ENCODE measurements at regions not wholly inside any gene's neighbourhood (a gene's known extent, or its start where the extent isn't known, plus 50 kb on each side); places are given as distances from the start of the nearest gene placed in this dataset.
A peak's percentile ranks its signal among the peaks of the same experiment; 100 is the strongest.

DNA sequence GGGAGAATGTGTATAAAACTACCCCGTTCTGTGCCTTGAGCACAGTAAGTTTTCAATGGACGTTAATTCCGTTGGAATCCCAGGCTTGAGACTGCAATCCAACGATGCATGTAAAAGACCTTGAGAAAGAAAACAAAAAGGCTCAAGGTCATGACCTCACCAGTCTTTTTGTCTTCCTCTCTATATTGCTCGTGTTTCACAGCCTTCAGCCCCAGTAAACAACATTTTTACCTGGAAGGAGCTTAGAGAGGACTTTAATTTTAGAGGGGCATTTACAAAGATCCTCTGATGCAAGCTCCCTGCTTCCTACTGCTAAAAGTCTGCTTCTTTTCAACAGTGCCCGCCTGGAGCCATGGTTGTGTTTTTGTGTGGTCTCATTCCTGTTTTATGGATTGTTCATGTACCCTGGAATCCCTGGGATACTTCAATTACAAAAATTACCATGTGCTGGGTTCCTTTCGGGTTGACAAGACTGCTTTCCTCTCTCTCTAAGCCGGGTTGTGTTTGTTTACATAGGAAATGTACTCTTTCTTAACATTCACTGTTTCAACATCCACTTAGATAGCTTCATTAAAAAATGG lies 320.1 kb upstream of the NFE2L3 start:
- DNase-seq (ENCODE audit: low read depth in 2 of 2), result no peak
- H3K4me3 ChIP-seq (replicated peaks in 1 of 2; ENCODE audit: low read depth in 2 of 2, low read length in 2 of 2), result no peak overlapping the region
- no peak for TF ChIP-seq CTCF (IDR thresholded peaks at IDR 0.05; ENCODE audit: low read depth, low read length)

GRCh38 chr7:25832456-25832855 lies 319.5 kb upstream of the NFE2L3 start:
- no peak for TF ChIP-seq CTCF (IDR thresholded peaks at IDR 0.05; ENCODE audit: low read depth, low read length)
- DNase-seq (ENCODE audit: low read depth in 2 of 2), result peak in 1 of 2 donors; percentile 61
- H3K4me3 ChIP-seq (replicated peaks in 1 of 2; ENCODE audit: low read depth in 2 of 2, low read length in 2 of 2), result no peak overlapping the region

DNA sequence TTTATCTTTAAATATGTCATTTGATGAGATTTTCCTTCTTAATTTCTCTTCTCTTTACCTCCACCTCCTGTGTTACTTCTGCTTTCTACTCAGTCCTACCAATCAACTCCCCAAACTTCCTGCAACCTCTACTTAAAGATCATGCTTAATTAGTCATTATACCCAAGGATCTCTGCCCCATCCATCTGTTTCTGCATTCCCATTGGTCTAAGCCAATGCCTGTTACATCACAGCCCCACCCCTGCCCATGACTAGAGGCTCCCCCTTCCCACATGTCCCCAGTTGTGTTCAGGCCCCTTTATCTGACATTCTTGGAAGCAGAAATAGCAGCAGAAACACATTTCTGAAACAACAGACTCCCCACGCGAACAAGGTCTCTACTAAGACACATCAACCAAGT lies 319.1 kb upstream of the NFE2L3 start:
- no peak overlapping the region for H3K4me3 ChIP-seq (replicated peaks in 1 of 2; ENCODE audit: low read depth in 2 of 2, low read length in 2 of 2)
- DNase-seq (ENCODE audit: low read depth in 2 of 2), result peak in 1 of 2 donors; percentile 64
- no peak for TF ChIP-seq CTCF (IDR thresholded peaks at IDR 0.05; ENCODE audit: low read depth, low read length)

DNA sequence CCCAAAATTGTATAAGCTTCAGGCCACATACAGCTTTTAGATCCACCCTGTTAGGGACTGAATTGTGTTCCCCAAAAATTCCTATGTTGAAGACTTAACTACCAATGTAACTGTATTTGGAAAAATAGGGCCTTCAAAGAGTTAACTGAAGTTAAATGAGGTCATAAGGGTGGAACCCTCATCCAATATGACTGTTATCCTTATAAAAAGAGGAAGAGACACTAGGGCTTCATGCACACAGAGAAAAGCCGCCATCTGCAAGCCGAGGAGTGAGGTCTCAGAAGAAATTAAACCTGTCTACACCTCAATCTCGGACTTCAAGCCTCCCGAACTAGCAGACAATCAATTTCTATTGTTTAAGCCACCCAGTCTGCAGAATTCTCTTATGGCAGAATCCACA lies 317.9 kb upstream of the NFE2L3 start:
- H3K4me3 ChIP-seq (replicated peaks in 1 of 2; ENCODE audit: low read depth in 2 of 2, low read length in 2 of 2), result no peak overlapping the region
- DNase-seq (ENCODE audit: low read depth in 2 of 2), result no peak
- TF ChIP-seq CTCF (IDR thresholded peaks at IDR 0.05; ENCODE audit: low read depth, low read length), result no peak

- TF ChIP-seq CTCF (IDR thresholded peaks at IDR 0.05; ENCODE audit: low read depth, low read length), result no peak
- no peak overlapping the region for H3K4me3 ChIP-seq (replicated peaks in 1 of 2; ENCODE audit: low read depth in 2 of 2, low read length in 2 of 2)
Observed at GRCh38 chr7:25835197-25835596, 316.8 kb upstream of the NFE2L3 start.

DNA sequence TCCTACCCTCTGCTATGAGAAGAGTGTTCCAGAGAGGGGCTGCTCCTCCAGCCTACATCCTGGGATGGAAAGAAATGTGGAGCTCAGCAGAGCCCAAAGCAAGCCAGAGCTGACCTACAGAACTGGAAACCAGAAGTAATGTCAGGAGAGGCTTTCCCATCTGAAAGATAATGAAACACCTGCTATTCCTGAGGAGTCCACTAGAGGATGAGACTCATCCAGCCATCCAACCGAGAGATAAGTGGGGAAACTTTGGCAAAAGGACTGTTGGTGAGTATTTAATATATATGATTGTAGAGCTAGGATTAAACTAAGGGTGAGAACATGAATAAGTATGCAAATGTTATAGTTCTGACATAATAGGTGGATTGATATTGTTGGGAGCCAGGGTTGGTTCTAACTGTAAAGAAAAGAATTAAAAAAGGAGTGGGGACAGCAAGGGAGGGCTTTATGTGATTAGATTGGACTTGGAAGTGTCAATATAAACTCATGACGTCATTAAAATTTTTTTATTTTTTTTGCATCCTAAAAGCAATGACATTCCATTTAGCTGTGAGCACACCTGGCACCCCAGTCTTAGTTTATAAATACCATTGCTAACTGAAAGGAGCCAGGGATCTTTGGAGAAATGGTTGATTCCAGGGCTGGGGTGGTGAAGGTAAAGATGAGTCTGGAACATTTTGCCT lies 312.8 kb upstream of the NFE2L3 start:
- peak; percentile 48 for TF ChIP-seq CTCF (IDR thresholded peaks at IDR 0.05; ENCODE audit: low read depth, low read length)
- H3K4me3 ChIP-seq (replicated peaks in 1 of 2; ENCODE audit: low read depth in 2 of 2, low read length in 2 of 2), result no peak overlapping the region
- no peak for DNase-seq (ENCODE audit: low read depth in 2 of 2)

More at GRCh38 chr7:25835197-25835596, 316.8 kb upstream of the NFE2L3 start:
- peak; percentile 45 to 52 for DNase-seq (ENCODE audit: low read depth in 2 of 2)
